LNCAP (cell line): ENCODE measurements at regions not wholly inside any gene's neighbourhood (a gene's known extent, or its start where the extent isn't known, plus 50 kb on each side); places are given as distances from the start of the nearest gene placed in this dataset.

Experiments
- CTCF ChIP-seq: fragments of 450-650 bp; IDR thresholded peaks from 2 replicates; pipeline ENCODE4 v1.5.1; 2017; ENCODE audit warnings: mild to moderate bottlenecking

GRCh38 chr5:34582371-34582770, 73.8 kb upstream of the RAI14 start:
- no peak for TF ChIP-seq CTCF

GRCh38 chr5:34583167-34583566, 73.0 kb upstream of the RAI14 start:
- TF ChIP-seq CTCF: no peak

GRCh38 chr5:34584165-34584564, 72.0 kb upstream of the RAI14 start:
- no peak for TF ChIP-seq CTCF

- no peak for TF ChIP-seq CTCF
These were observed 70.5 kb upstream of the RAI14 start for GRCh38 chr5:34585601-34586104.

GRCh38 chr5:34586117-34586885, 69.8 kb upstream of the RAI14 start:
- TF ChIP-seq CTCF: no peak

- TF ChIP-seq CTCF: no peak
These were observed 68.5 kb upstream of the RAI14 start for GRCh38 chr5:34587355-34588241.

- no peak for TF ChIP-seq CTCF
These were observed 66.3 kb upstream of the RAI14 start for GRCh38 chr5:34589832-34590231.
